ENCODE measurements at regions not wholly inside any gene's neighbourhood (a gene's known extent, or its start where the extent isn't known, plus 50 kb on each side); places are given as distances from the start of the nearest gene placed in this dataset.

DNA sequence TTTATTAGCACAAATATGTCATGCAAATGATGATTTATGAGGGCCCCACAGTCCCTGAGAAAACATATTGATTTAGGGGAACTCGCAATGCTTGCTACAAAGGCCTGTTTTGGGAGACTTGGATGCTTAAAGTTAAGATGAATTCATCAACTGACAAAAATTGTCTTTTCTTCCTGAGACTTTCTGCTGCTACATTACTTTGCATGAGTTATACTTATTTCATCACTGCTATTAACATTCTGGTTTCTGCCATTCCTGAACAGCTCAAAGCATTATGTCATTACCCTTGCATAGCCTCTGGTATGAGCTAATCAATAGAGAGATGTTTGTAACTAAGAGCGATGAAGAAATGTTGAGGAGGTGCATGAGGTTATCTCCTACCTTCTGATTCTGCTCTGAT lies 74.4 kb downstream of the SOX11 start:
- H3K4me3 ChIP-seq (ENCODE audit: low read depth, low read length): no peak overlapping the region
- DNase-seq (ENCODE audit: low read depth): no peak
- TF ChIP-seq CTCF (IDR thresholded peaks at IDR 0.05; ENCODE audit: control insufficient read depth, extremely low read depth, insufficient read depth): no peak

GRCh38 chr2:5777131-5777535 lies 84.9 kb downstream of the SOX11 start:
- no peak for TF ChIP-seq CTCF (IDR thresholded peaks at IDR 0.05; ENCODE audit: control insufficient read depth, extremely low read depth, insufficient read depth)
- H3K4me3 ChIP-seq (ENCODE audit: low read depth, low read length): no peak overlapping the region
- peak; percentile 72 for DNase-seq (ENCODE audit: low read depth)

DNA sequence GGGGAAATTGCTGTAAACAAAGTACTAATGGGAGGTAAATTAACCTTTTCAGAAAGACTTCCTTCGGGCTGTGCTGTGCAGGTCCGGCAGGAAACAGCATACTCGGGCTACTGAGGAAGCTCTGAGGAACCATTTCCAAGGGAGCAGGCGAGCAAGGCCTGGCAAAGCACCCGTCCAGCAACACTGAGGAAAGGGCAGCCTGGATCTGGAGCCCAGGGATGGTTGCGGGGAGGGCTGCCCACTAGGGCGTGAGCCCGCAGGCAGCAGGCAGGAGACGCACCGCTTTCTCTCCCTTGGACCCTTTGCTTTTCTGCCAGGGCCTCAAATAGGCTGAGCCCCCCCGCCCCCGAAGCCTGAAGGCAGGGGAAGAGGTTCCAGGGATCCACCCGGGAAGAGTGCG lies 89.5 kb downstream of the SOX11 start:
- H3K4me3 ChIP-seq (ENCODE audit: low read depth, low read length): no peak overlapping the region
- no peak for DNase-seq (ENCODE audit: low read depth)
- TF ChIP-seq CTCF (IDR thresholded peaks at IDR 0.05; ENCODE audit: control insufficient read depth, extremely low read depth, insufficient read depth): no peak

DNA sequence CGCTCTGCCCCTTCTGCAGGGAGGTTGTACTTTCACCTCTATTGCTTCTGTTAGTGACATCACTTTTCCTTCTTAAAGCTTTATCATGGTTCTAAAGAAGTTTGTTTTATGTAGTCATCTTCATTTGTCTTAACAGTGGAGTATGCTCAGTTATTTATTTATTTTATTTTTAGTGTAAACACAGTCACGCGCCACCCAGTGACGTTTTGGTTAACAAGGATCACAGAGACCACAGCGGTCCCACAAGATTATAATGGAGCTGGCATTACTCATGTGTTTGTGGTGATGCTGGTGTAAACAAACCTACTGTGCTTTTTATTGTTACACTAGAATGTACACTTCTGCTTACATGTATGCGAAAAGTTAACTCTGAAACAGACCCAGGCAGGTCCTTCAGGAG lies 89.9 kb downstream of the SOX11 start:
- H3K4me3 ChIP-seq (ENCODE audit: low read depth, low read length): no peak overlapping the region
- no peak for TF ChIP-seq CTCF (IDR thresholded peaks at IDR 0.05; ENCODE audit: control insufficient read depth, extremely low read depth, insufficient read depth)
- peak; percentile 42 for DNase-seq (ENCODE audit: low read depth)

DNA sequence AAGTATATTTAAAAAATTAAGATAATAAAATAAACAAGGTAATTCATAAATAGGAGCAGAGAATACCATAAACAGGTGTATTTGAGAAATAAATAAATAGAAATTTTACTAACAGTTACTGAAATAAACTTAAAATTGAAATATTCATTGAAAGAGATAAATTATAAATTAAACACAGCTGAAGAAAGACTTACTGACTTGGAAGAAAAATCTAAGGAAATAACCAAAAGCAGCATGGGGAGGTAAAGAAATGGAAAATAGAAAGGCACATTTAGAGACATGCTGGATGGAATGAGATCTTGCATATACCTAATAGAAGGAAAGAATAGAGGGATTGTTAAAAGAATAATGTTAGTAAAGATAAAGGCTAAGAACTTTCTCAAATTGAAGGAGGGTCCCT lies 96.3 kb downstream of the SOX11 start:
- no peak overlapping the region for H3K4me3 ChIP-seq (ENCODE audit: low read depth, low read length)
- no peak for DNase-seq (ENCODE audit: low read depth)
- TF ChIP-seq CTCF (IDR thresholded peaks at IDR 0.05; ENCODE audit: control insufficient read depth, extremely low read depth, insufficient read depth): no peak

DNA sequence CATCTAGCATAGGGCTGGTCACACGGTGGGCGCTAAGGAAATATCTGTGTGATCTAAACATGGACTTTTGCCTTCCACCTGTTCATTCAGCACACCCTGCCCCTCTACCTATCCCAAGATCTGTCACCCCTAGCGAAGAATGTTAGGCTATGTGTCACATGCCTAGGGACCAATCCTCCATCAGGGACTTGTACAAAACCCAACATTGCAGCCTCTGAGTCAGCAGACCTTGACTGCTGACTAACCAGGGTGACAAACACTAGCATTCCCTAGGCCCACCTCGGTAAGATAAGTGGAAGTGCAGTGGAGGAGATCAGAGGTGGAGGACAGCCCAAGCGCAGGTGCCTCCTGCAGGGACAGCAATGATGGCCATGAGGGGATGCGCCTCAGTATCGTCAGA lies 99.2 kb downstream of the SOX11 start:
- no peak for TF ChIP-seq CTCF (IDR thresholded peaks at IDR 0.05; ENCODE audit: control insufficient read depth, extremely low read depth, insufficient read depth)
- H3K4me3 ChIP-seq (ENCODE audit: low read depth, low read length): no peak overlapping the region
- no peak for DNase-seq (ENCODE audit: low read depth)

DNA sequence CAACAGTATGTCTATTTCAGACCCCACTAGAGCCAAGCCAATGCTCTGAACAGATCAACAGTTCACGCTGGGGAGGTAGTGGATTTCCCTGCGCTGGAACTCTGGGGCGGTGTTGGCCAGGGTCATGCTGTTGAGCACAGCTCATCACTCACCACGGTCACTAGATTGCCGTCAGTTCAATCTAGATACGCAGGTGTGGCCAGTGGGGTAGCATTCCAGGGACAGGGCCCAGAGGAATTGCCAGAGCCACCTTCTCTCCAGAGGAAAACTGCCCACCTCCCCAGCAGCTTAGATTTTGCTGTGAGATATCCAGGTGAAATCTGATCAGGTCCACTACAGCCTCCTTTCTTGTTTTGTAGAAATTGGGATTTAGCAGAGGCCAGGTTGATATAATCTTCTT lies 101.8 kb downstream of the SOX11 start:
- no peak for DNase-seq (ENCODE audit: low read depth)
- TF ChIP-seq CTCF (IDR thresholded peaks at IDR 0.05; ENCODE audit: control insufficient read depth, extremely low read depth, insufficient read depth): no peak
- H3K4me3 ChIP-seq (ENCODE audit: low read depth, low read length): no peak overlapping the region
